HG02981 (cell line): ENCODE measurements at regions not wholly inside any gene's neighbourhood (a gene's known extent, or its start where the extent isn't known, plus 50 kb on each side); places are given as distances from the start of the nearest gene placed in this dataset.
"Not testable (repeated sequence)": the region's sequence is repeated elsewhere in the genome, so short reads cannot be mapped to it uniquely, and the experiment has no call there.

ENCODE experiments used
- ATAC-seq: cut with Tn5 transposase; IDR thresholded peaks from one replicate; pipeline ENCODE4 v1.9.1; 2021; ENCODE audit warnings: mild to moderate bottlenecking, moderate library complexity; ENCODE audit not compliant: unreplicated experiment

DNA sequence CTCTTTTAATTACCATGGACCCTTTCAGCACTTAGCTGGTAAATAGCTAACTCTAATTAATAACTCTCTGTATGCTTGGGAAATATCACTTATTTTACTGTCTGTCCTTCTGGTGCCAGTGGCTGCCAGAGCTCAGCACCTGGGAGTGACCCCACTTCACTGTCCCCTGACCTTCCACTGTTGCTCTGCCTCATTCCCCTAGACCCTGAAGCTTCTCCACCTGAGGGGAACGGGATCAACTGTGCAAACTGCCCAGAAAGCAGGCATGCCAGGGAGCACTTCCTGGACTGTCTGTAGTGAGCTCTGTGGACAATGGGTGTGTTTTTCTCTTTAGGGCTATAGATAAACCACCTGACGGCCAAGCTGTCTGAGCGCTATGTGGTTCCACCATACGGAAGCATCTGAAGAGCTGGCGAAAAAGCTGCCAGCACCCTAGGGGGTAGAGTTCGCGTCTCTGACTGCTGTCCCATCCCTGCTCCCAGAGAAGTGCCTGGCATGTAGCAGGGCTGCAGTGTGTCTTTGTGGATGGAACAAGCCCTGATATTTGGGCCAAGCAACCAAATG is 106.3 kb upstream of the FOXA2 start:
- ATAC-seq: no peak

DNA sequence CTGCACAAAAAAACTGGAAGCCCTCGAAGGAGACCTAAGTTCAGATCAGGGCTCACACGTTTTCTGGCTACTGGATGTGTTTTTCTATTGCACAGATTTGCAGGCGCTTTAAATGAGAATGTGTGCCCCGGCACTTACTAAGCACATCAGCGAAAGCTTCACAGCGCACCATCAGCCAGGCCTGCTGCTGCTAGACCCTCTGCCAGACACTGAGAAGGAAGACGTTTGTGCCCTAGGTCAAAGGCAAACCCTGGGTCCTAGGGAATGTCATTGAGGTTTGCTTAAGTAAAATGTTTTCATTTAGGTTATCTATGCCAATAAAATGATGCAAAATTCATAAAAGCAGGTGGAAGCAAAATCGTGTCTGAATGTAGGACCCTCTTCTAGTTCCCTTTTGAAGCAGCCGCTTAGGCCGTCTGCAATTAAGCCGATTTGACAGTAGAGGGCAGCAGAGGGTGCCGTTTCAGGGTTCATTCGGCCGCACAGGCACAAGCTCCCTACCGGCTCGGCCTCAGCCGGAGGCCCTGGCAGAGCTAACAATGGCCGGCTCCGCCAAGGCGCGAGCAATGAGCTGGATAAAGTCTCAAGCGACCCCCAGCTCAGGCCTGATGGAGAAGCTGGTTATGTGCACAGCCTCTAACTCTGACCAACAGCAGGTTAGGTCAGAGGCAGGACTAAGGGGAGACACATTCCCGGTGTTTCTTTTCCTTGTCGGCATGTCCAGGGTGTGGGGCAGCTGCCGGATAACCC is 107.2 kb upstream of the FOXA2 start:
- ATAC-seq: peak; percentile 88

DNA sequence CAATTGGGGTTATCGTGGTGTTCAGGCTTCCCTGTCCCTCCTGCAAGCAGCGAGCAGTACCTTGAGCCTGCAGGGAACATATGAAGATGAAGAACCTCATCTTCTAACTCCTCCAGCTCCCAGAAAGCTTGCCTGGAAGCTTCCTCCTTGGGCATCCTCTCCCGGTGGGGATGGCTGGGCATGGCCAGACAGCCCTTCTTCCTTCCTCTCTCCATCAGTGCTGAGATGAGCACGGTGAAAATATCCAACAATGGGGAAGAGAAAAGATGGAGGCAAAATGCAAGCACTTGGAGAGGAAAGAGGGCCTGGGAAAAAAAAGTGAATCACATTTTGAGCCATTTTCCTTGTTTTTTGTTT is 107.7 kb upstream of the FOXA2 start:
- no peak for ATAC-seq

DNA sequence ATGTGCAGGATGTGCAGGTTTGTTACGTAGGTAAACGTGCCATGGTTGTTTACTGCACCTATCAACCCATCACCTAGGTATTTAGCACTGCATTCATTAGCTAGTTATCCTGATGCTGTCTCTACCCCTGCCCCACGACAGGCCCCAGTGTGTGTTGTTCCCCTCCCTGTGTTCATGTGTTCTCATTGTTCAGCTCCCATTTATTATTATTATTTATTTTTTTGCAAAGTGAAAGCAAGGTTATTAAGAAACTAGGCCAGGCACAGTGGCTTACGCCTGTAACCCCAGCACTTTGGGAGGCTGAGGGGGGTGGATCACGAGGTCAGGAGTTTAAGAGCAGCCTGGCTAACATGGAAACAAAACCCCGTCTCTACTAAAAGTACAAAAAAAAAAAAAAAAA is 108.2 kb upstream of the FOXA2 start:
- not testable (repeated sequence) for ATAC-seq

DNA sequence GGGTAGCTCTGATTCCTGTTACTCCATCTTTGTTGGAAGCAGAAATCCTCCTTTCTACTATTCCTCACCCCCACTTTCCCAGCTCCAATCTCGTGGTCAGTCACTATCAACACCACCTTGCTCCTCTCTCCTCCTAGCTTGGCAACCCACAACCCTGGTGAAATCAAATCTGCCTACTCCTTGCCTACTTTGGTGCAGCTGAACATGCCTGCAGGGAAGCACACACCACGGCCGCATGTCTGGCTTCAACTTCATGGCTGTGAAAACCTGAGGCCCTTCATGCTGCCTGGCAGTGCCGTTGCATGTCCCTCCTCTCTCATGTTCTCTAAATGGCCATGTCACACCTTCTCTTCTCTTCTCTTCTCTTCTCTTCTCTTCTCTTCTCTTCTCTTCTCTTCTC is 112.4 kb upstream of the FOXA2 start:
- ATAC-seq: no peak

DNA sequence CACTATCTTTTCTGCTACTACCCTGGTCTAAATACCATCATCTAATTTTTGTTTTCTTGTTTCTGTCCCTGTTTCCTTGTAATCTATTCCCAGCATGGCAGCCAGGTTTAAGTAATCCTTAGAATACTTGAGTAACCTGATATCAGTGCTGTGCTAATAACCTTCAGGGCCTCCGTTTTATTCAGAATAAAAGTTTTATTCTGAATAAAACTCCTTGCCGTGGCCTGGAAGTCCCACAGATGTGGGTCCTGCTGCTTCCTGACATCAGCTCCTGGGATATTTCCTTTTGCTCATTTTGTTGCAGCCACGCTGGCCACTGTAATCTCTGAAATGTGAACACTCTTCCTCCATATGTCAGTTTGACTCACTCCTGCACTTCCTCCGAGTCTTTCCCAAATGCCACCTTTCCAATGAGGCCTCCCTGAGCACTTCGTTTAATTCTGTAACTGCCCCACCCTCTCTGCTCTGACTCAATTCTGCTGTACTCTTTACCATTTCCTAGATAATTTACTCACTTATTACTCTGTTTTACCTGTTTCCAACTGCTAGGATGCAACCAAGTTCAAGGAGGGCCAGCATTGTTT is 114.0 kb upstream of the FOXA2 start:
- no peak for ATAC-seq

DNA sequence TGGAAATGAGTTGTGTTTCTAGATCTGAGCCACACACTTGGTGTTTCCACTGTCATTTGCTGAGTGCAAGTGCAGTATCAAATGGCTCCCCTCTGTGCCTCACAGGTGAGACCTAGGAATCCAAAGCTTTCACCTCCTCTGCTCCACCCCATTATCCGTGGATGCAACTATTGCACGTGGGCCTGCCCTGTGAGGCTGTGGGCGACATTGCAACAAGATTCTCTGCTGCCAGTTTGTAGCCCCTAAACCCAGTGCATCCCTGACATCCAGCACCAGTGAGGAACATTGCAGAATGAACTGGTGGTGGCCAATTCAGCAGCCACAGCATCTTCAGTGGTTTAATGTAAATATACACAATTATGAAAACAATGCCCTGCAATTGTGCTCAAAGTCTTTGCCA is 115.0 kb upstream of the FOXA2 start:
- no peak for ATAC-seq

DNA sequence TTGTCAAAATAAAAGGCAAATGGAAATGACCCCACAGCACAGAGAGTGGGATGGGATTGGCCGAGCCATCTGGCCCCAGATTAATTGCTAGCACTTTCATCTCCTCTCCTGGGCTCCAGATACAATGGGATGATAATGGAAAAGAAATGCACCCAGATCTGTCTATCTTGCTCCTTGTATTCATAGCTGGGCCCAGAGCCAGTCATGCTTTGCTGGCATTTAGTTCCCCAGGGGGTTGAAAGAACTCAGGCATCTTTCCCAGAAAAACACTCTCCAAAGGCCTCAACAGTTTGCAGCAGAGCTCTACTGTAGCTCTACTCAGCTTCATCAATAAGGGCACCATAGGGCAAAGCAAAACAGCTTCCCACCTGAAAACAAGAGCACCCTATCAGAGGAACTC is 116.0 kb upstream of the FOXA2 start:
- ATAC-seq: no peak

DNA sequence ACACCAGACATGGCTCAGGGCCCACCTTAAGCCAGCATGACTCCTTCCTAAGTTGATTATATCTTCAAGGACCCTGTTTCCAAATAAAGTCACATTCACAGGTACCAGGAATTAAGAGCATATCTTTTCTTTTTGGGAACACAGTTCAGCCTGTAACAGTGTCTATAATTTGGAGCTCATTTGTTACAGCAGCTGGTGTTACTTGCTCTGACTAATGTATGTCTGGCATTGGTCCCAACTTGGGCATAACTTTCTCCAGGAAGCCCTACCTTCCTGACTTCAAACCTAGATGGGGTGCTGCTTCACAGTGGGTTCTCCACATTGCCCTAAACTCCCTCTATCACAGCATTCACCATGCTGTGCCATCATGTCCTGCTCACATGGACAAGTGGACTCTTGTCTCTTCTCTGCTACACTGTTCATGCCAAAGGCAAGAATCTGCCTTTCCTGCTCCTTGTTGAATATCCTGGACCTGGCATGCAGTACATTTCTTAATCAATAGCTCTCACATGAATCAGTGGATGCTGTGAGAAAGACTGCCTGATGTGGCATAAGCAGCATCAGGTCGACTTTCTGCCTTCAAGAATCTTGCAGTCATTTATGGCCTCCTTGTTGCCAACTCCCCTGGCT is 117.4 kb upstream of the FOXA2 start:
- ATAC-seq: no peak

DNA sequence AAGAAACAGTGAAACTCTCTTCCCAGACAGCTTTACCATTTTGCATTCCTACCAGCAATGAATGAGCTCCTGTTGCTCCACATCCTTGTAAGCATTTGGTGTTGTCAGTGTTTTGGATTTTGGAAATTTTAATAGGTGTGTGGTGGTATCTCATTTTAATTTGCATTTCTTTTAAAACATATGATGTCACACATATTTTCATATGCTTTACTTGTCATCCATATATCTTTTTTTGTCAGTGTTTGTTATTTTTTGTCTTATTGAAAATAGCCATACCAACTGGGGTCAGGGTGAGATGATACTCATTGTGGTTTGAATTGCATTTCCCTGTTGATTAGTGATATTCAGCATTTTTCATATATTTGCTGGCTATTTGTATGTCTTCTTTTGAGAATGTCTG is 119.5 kb upstream of the FOXA2 start:
- ATAC-seq: no peak

DNA sequence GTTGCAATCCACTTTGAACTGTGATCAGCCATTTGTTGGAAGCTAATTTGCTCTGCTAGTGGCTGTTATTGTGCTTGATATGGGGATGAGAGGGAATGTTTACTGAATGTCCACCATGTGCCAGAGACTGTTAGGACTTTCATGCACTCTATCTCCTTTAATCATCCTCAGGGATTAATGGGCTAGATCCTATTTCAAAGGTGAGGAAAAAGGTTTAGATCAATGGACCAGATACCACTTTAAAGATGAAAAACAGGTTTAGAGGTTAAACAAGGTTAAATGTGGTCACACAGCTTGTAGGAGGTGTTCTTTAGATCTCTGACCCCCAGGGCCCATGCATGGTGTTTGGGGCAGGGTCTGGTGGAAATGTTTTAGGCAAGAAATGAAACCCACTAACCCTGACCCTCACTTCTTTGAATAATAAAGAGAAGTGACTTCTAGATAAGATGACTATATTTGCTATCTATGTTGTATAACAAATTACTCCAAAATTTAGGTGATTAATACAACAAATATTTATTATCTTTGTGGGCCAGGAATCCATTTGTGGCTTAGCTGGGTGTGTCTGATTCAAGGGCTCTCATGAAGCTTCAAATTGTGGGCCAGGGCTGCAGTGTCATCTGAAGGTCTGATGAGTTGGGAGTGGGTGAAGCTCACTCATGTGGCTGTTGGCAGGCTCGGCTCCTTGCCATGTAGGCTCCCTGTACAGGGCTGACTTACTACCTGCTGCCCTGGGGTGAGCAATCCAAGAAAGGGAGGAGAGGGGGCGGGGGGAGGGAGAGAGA is 127.8 kb upstream of the FOXA2 start:
- no peak for ATAC-seq

DNA sequence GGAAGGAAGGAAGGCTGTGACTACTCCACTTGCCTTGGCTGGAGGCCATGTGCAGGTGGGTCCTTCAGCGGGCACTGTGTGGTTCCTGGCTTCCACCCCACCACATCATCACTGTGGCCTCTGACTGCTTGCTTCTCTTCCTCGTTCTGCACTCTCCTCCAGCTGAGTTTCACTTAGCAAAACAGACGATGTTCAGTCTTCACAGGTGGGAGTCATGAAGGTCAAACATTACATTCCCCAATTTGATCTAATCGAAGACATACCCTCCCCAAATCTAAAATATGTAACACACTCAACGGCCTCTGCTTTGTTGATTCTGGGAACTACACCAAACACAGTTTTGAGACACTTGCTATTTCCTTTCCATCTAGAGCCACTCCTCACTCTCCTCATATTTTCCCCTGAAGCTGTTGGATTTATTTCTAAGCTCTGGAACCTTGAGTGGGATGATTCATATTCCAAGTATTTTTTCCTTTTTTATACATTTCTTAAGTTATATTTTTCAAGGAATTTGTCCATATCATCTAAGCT is 132.5 kb upstream of the FOXA2 start:
- no peak for ATAC-seq

DNA sequence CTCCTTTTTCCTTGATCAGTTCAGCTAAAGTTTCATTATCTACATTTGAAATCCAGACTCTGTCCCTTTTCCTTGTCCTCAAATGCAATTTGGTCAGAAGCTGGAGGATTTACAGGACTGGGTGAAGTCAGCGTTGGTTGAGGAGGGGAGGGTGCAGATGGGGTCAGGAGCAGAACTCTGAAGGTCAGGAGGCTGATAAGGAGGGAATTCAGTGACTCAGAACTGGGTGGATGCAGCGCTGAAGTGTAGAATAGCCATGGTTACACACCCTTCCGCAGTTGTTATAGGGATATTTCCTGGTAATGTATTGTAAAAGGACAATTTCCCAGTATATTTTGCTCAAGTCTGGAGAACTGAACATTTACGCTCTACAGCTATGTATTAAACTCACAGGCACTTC is 133.1 kb upstream of the FOXA2 start:
- ATAC-seq: no peak

DNA sequence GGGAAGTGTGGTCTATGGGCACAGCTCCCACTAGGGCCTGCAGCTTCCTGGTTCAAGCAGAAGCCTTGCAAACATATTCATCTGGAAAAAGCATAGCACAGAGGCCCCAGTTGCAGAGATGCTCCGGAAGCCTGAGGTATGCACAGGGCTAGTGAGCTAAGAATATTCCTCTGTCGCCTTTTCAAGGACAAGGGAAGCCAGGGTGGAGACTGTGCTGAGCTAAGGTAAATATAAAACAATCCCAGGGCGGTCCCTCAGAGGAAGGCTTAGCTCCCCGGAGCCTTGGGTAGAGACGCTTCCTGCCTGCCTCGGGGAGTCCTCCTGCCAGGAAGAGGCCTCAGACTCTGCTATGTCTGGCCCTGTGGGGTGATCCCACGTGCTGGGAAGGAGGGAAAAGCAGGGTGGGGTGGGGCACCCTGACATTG is 134.8 kb upstream of the FOXA2 start:
- ATAC-seq: no peak

DNA sequence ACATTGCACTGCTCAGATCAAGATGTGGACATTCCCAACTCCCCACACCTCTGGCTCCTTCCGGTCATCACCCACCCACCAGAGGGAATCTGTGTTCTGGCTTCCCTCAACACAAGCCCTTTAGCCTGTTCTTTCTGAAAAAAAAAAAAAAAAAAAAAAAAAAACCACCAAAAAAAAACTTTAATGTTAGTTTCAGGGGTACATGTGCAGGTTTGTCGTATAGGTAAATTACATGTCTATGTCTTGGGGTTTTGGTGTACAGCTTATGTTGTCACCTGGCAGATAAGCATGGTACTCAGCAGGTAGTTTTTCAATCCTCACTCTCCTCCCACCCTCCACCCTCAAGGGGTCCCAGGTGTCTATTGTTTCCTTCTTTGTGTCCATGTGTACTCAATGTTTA is 135.8 kb upstream of the FOXA2 start:
- no peak for ATAC-seq

DNA sequence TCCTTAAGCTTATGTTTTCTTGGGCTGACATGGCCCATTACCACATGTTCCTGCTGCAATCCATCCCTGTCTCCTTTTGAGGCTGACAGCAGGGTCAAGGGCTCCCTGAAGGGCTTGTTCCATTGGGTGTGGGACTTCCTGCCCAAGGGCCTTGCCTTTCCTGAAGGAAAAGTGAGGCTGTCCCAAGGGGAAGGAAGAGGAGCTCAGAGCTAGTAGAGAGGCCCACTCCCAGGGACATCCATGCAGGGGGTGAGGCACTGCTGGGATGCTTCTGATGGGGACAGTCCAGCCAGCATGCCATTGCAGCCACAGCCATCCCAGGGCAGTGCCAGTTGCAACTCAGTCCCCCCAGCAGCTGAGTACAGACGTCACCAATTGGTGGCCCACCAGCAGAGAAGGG is 138.4 kb upstream of the FOXA2 start:
- no peak for ATAC-seq

DNA sequence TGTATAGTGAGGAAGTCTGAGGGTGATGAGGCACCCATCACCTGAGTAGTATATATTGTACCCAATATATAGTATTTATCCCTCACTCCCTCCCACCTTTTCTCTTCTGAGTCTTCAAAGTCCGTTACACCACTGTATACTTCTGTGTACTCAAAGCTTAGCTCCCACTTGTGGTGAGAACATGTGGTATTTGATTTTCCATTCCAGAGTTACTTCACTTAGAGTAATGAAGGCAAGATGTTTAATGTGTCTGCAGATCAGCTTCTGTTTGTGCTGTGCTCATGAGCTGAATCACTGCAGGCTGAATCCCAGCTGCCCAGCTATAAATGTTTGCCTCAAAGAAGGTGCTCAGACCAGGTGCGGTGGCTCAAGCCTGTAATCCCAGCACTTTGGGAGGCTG is 139.3 kb upstream of the FOXA2 start:
- no peak for ATAC-seq

DNA sequence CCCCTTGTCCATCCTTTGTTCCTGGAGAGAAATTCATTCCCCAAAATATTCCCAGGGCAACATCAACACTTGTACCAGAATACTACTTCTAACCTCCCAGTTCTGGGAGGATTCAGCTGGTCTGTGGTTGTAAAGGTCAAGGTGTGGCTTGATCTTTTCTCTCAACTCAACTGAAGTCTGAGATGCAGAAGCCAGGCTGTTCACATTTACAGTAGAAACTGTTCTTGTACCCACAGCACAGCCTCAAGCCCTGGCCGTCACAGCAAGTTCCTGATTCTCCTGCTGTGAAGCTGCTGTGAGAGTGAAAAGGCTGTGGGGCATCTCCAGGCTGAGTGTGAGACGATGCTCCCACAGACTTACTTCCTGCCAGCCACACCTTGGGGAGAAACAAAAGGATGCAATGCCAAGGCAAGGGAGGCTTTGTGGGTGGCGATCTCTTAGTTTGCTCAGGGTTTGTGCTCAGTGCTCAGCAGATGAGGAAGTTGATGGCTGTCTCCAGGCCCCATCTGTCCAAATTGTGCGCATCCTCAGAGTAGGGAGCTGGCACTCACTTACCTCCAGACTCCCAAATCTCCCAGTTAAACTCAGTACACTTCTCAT is 143.9 kb upstream of the FOXA2 start:
- no peak for ATAC-seq

DNA sequence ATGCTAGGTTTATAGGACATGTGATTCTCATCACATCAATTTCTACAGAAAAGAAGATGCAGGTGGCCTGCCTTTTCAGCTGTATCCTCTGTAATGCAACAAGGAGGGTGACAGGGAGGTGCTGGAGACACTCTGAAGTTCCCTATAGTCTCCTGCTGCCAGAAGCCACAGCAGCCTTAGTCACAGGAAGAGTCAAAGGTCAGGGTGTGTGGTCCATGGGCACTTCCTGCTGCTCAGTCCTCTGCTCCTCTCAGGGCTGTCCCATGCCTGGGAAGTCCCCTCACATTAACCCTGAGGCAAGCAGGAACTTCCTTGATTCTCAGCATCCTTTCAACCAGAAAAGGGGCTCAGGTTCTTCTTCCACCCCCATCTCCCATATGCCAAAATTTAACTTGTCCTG is 144.8 kb upstream of the FOXA2 start:
- ATAC-seq: no peak

DNA sequence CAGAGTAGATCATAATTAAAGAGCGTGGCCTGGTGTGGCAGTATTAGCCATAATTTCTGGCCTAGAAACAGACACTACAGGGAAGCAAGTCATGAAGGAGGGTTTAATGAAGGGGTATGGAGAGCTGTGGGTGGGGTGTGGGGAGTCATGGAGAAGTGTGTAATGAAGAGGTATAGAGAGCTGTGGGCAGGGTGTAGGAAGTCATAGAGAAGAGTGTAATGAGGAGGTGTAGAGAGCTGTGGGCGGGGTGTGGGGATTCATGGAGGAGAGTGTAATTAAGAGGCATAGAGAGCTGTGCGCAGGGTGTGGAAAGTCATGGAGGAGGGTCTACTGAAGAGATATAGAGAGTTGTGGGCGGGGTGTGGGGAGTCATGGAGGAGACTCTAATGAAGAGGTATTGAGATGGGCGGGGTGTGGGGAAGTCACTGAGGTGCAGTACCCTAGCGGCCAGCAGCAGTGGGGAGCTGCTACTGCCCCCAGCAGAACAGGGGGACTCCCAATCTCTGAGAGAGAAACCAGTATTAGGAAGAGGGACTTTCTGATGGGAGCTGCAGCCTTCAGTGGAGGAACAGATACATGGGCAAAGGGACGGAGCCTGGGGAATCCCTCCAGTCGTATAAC is 145.4 kb upstream of the FOXA2 start:
- ATAC-seq: no peak
